NB4 (cell line): ENCODE measurements at regions not wholly inside any gene's neighbourhood (a gene's known extent, or its start where the extent isn't known, plus 50 kb on each side); places are given as distances from the start of the nearest gene placed in this dataset.

Experiments used
- CTCF ChIP-seq: IDR thresholded peaks from one replicate; pipeline ENCODE4 v1.5.1; 2012; ENCODE audit warnings: low read depth, low read length
- POLR2A ChIP-seq: IDR thresholded peaks from 2 replicates; pipeline ENCODE4 v1.6.1; 2011; ENCODE audit warnings: mild to moderate bottlenecking; ENCODE audit not compliant: insufficient read length; ENCODE audit errors: extremely low read depth

- TF ChIP-seq CTCF: no peak
- TF ChIP-seq POLR2A: no peak
These were observed 321.7 kb downstream of the DHX15 start for GRCh38 chr4:24262616-24263015.
